NCI-H1417 (cell line): ENCODE measurements at regions not wholly inside any gene's neighbourhood (a gene's known extent, or its start where the extent isn't known, plus 50 kb on each side); places are given as distances from the start of the nearest gene placed in this dataset.

Source experiments
- DNase-seq, 3 experiments: peaks; one replicate each; lab custom pipeline; 2025; lab: John Stamatoyannopoulos, UW

GRCh38 chr3:148289159-148289558, 408.5 kb upstream of the AGTR1 start:
- DNase-seq: peak in 2 of 3 experiments; percentile 16 to 74

DNA sequence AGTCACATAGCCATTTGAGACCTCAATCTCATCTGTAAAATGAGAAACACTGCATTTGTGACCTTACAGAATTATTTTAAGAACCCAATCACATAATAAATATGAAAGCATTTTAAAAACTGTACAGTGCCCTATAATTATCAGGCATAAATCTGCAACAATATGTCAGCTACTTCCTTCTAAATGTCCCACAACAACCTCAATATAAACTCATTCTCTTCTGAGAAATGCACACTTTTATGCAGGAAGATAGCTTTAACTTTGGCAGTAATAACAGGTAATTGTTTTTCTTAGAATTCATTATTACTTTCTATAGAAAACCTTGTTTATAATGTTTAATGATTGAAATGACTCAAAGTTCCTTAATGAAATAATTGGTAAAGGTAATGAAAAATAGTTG, 400.7 kb upstream of the AGTR1 start:
- peak in 1 of 3 experiments; percentile 37 for DNase-seq

DNA sequence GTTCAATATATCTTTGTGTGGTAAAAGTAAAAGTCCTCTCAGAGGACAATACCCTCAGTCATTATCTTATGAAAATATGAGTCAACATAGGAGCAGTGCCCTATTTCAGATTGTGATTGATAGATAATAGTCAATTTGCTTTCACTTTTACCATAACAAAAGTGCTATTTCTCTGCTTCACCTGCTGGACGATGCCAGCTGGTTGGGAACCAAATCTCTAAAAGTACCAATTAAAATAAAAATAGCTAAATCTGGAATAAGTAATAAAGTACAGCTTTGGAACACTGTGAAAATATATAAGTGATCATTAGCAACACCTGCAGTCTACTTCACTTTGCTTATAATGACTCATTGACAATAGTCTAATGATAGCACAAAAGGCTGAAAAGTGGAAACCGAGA, 390.3 kb upstream of the AGTR1 start:
- DNase-seq: peak in 1 of 3 experiments; percentile 37

DNA sequence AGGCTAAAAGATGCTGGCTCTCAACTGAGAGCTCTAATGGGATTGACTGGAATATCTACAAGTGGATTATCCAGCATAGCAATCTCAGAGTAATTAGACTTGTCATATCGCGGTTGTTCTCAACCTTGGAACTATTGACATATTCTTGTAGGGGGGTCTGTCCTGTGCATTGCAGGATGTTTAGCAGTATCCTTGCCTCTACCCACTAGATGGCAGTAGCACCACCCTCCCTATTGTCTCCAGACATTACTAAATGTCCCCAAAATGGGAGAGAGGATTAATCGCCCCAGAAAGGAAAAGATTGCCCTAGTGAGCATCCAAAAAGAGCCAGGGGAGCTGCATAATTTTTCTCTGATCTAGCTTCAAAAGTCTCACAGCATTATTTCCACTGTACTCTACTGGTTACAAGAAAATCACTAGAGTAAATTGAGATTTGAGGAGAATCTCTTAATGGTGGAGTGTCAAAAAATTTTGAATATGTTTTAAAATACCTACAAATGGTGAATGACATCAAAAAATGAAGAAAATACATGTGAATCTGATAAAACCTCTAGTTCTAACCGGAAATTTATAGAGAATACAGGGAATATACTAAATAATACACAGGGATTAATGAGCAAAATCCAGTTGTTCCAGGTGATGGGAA, 388.2 kb upstream of the AGTR1 start:
- peak in 2 of 3 experiments; percentile 28 to 50 for DNase-seq

DNA sequence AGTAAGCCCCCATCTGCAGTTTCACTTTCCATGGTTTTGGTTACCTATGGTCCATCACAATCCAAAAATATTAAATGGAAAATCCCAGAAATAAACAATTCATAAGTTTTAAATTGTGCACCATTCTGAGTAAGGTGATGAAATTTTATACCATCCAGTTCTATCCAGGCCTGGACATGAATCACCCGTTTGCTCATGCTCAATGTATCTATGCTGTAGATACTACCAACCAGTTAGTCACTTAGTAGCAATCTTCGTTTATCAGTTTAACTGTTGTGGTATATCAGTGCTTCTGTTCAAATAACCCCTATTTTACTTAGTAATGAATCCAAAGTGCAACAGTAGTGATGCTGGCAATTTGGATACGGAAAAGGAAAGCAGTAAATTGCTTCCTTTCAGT, 381.9 kb upstream of the AGTR1 start:
- DNase-seq: no peak

- no peak for DNase-seq
Observed at GRCh38 chr3:148318240-148318639, 379.5 kb upstream of the AGTR1 start.

DNA sequence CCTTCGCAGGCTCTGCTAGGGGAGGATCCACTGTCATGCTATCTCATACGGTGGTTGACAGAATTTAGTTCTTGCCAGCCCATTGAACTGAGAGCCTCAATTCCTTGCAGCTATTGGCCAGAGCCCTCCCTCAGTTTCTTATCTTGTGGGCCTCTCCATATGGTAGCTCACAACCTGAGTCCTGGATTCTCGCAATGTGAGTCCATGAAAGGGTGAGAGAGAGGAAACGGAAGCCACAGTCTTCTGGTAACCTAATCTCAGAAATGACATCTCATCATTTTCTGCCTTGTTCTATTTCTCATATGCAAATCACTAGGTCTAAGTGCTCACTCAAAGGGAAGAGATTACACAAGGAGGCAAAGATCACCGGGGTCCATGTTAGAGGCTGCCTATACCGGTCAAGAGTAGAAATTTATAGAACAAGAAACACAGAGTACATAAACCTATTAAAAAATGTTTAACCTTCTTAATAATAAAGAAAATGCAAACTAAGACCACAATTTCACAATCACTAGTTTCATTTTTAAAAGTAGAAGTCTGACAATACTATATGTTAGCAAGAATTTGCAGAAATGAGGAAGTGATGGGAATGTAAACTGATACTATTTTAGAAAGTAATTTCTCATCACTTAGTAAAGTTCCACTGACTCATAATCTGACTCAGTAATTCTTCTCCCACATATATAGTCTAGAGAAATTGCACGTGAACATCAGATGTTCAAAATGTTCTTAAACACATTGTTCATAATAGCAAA, 378.4 kb upstream of the AGTR1 start:
- no peak for DNase-seq

DNA sequence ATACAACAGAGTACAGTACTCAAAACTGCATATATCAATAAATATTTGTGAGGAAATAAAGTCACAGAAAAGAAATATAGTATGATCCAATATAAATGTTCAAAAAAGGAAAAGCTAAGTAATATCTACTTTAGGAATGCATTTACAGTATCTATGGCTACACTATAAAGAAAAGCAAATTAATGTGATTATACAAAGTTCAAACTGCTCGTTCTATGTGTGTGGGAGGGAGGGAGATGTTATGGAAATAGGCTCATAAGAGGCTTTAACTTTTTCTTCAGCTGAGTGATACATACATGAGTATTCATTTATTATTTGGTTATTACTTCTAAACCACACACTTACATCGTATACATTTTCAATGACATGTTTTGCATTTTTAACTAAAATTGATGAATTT, 377.7 kb upstream of the AGTR1 start:
- DNase-seq: no peak

- peak in 1 of 3 experiments; percentile 53 for DNase-seq
Observed at GRCh38 chr3:148329481-148330235, 368.0 kb upstream of the AGTR1 start.

DNA sequence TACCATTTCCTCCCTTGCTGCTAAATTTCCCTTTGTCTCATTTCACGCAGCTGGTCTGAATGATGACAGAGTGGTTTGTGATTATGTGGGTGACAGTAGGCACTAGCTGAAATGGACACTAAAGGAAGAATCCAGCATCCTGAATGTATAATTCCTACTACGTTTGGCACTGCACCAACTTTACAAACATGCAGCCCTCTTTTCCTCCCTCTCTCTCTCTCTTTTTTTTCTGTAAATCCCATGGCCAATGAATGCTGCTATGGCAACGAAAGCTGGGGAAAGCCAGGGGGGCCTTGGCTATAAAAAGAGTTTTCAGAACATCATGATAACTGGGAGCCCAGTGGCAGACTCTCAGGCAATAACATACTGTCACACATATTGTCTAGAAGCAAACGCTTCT, 367.2 kb upstream of the AGTR1 start:
- peak in 2 of 3 experiments; percentile 54 to 79 for DNase-seq

DNA sequence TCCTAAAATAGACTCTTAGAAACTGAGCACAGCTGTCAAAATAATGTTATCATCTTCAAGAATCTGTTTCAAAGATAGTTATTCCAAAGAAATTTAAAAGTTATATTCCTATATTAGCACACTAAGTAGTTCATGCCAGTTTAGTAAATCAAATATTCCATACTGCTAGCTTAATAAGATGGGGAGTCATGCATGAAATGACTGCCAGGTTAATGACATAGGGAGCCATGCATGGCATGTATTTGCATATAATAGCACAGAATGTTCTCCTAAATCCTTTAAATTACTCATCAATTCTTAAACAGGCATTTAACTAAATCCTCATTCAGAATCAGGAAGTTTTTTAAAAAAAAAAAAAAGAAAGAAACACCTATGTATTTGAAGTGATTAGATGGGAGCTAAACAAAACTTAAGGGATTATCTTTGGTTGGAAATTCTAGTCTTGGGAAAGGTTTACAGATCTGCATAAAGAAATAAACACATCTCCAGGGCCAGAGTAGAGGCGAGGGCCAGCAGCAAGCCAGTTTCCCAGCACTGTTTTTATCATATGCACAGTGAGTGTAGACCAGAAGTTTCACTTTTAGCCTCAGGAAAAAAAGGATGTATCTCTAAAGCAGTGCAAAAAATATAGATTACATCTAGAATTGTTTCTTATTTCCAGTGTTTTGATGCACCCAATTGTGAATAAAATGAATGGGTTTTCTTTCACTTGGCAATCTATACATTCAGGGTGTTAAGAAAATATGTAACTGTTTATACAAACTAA, 366.4 kb upstream of the AGTR1 start:
- peak in 1 of 3 experiments; percentile 46 for DNase-seq

DNA sequence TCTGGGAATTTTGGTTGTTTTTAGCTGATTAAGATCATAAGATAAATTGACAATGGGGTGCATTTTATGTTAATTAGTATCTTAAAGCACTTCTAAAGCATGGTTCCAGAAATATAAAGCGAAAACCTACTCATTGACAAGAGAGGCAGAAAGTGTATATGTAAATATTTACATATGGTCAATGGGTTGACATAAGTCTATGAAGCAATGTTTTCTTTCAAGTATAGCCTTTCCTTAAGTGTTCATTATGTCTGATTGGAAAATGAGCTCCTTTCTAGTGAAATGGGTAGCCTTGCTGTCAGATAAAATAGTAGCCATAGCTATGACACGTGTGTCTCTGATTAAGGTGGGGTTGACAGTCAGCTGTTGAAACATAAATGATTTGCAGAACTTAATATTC, 365.2 kb upstream of the AGTR1 start:
- peak in 1 of 3 experiments; percentile 62 for DNase-seq

DNA sequence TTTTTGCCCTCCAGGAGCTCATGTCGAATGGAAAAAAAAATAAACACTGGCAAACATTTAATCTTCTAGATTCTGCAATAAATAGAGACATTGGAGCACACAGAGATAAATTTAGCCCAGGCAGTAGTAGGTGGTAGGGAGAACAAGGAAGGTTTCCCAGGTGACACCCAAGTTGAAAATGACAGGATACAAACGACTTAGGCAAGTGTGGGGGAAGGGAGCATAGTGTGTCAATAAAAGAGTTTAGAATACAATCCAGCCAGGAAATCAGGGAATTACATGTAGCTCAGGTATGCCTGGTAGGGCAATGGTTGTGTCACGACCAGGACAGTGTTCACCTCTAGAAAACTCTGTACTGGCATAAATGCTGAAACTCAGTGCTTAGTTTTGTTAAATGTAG, 364.6 kb upstream of the AGTR1 start:
- peak in 2 of 3 experiments; percentile 50 to 70 for DNase-seq

GRCh38 chr3:148335612-148336011, 362.1 kb upstream of the AGTR1 start:
- DNase-seq: no peak

- no peak for DNase-seq
Observed at GRCh38 chr3:148343416-148343815, 354.3 kb upstream of the AGTR1 start.

- DNase-seq: no peak
Observed at GRCh38 chr3:148344521-148344920, 353.2 kb upstream of the AGTR1 start.

GRCh38 chr3:148360051-148360450, 337.7 kb upstream of the AGTR1 start:
- no peak for DNase-seq

GRCh38 chr3:148366743-148367410, 330.8 kb upstream of the AGTR1 start:
- peak in 2 of 3 experiments; percentile 15 to 67 for DNase-seq

DNA sequence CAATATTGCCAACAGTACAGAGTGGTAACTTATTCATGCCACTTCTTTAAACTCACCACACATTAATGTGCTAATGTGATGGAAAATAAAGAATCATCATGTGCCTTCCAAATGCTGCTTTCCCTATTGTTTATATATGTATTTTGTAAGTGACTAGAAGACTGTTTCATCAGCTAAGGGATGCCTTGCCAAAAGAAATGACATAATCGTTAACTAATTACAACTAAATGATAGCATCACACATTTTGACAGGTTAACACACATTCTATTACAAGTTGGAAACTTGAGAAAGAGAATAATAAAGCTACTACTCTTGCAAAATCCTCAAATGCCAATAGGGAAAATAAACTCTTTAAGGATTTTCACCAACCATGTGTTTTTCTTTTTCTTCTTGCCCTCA, 329.9 kb upstream of the AGTR1 start:
- peak in 1 of 3 experiments; percentile 13 for DNase-seq

DNA sequence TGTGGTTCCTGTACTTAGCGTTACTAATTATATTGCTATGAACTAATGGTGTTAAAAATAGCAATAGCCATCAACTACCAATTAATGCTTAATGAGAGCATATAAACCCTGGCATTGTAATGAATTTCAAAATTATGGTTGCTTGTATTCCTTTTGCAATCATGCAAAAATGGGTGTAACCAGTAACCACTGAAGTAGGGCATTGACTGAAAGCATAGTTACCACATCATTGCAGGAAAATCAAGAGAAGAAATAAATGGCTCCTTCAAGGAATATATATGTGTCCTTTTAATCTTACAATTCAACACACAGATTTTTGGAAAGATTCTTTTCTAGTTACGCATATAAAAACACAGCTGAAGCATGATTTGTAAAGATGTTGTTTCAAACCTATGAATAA, 328.3 kb upstream of the AGTR1 start:
- no peak for DNase-seq

GRCh38 chr3:148372206-148372875, 325.4 kb upstream of the AGTR1 start:
- peak in 1 of 3 experiments; percentile 14 for DNase-seq
